Right atrium auricular region (tissue), 2 donors: ENCODE measurements at regions not wholly inside any gene's neighbourhood (a gene's known extent, or its start where the extent isn't known, plus 50 kb on each side); places are given as distances from the start of the nearest gene placed in this dataset.

Experiments used
- DNase-seq: peaks from one replicate; pipeline ENCODE4 v3.0.0-alpha.2; 2019; ENCODE audit warnings: low spot score
- H3K27ac ChIP-seq, 2 donors: fragments of 200-600 bp; sonication (generic); 1 replicate in 1 of 2; 2 replicates in 1 of 2; pipeline ENCODE4 v1.5.1; 2016 to 2019
- H3K27me3 ChIP-seq, 2 donors: fragments of 200-600 bp; sonication (generic); one replicate each; pipeline versions ENCODE4 v1.5.1 to v1.6.0; 2017 to 2019
- H3K36me3 ChIP-seq: fragments of 200-600 bp; sonication (generic); one replicate; pipeline ENCODE4 v1.5.1; 2016
- H3K4me1 ChIP-seq, 2 donors: fragments of 200-600 bp; sonication (generic); one replicate each; pipeline versions ENCODE4 v1.5.1 to v1.6.0; 2017 to 2019
- H3K4me3 ChIP-seq, 2 donors: fragments of 200-600 bp; sonication (generic); 1 replicate in 1 of 2; 2 replicates in 1 of 2; pipeline ENCODE4 v1.5.1; 2017 to 2019; ENCODE audit warnings: mild to moderate bottlenecking in 1 of 2, moderate library complexity in 1 of 2
- H3K9me3 ChIP-seq, 2 donors: fragments of 200-600 bp; sonication (generic); one replicate each; pipeline ENCODE4 v1.5.1; 2019
- TF ChIP-seq, protein P1 (sequence below), 2 donors: fragments of 200-600 bp; sonication (generic); IDR thresholded peaks; one replicate each; pipeline ENCODE4 v1.5.1; 2019; ENCODE audit warnings: antibody characterized with exemption in 2 of 2

DNA sequence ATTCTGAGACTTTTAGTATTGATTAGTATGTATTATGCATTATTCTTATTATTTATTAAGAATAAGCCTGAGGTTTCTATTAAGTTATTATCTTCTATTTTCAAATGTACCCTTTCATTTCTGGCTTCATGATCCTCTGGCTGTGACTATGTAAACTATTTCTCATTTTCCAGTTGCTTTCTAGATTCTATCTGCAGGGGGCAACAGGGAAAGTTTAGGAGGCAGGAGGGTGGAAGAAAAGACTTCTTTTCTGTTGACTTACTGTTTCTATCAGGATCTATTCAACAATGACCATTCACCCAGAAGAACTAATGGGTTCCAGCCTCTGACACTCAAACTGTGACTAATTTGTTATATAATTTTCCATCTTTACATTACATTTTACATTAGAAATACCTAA is 653.4 kb upstream of the FSHR start:
- no peaks in the 10 kb centered on the region for H3K4me1 ChIP-seq

DNA sequence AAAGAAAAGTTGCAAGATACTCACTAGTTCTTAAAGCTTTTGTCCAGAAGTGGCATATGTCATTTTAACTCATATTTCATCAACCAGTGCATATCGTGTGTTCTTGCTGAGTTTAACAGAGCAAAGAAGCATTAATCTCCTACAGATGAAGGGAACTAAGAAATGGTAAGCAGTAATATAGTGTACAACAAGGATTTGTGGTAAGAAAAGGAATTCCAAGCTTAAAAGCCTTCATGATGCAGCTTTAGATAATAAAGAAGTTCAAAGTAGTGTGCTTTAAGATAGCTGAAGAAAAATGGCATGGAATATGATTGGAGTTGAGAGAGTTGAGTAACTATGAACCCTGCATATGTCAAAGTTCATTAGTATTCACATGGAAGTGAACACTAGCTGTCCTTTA is 649.8 kb upstream of the FSHR start:
- Histone ChIP-seq H3K4me1 (no peaks in the 10 kb centered on the region), H3K27ac (no peak overlapping the region), H3K36me3 (no peaks in the 10 kb centered on the region), H3K4me3 (no peak overlapping the region), H3K9me3 (no peaks in the 10 kb centered on the region), H3K27me3 (no peaks in the 10 kb centered on the region)
- DNase-seq, result no peak
- TF ChIP-seq, protein P1, sequence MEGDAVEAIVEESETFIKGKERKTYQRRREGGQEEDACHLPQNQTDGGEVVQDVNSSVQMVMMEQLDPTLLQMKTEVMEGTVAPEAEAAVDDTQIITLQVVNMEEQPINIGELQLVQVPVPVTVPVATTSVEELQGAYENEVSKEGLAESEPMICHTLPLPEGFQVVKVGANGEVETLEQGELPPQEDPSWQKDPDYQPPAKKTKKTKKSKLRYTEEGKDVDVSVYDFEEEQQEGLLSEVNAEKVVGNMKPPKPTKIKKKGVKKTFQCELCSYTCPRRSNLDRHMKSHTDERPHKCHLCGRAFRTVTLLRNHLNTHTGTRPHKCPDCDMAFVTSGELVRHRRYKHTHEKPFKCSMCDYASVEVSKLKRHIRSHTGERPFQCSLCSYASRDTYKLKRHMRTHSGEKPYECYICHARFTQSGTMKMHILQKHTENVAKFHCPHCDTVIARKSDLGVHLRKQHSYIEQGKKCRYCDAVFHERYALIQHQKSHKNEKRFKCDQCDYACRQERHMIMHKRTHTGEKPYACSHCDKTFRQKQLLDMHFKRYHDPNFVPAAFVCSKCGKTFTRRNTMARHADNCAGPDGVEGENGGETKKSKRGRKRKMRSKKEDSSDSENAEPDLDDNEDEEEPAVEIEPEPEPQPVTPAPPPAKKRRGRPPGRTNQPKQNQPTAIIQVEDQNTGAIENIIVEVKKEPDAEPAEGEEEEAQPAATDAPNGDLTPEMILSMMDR (IDR thresholded peaks at IDR 0.05), result no peak

More for the DNA sequence above, 653.4 kb upstream of the FSHR start:
- TF ChIP-seq, protein P1 (IDR thresholded peaks at IDR 0.05), result no peak
- H3K27me3 ChIP-seq, result no peaks in the 10 kb centered on the region
- no peak for DNase-seq
- no peaks in the 10 kb centered on the region for H3K36me3 ChIP-seq
- no peak overlapping the region for H3K27ac ChIP-seq
- H3K4me3 ChIP-seq, result no peak overlapping the region
- no peaks in the 10 kb centered on the region for H3K9me3 ChIP-seq

DNA sequence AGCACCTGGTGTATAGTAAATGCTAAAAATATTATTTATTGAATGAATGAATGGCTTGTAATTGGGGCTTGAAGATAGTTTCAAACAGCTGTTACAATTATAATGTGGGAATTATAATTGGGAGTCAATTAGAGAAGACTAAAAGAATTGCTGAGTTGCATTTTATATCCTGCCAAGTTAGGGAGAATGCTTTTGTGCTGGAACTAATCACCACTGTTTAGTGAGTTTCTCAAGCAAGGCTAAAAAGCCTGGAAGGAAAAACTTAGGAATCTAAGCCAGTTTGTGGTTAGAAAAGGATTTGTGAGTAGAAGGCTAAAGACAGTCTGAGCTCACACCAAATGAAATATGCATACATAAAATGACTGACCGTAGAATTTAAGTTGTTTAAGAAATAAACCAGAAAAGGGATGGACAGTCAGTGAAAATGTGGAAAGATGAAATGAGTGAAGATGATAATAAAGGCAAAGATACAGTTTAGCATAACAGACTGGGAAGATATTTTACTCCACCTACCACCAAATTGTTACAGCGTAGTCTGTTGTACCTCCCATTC is 647.7 kb upstream of the FSHR start:
- TF ChIP-seq, protein P1 (IDR thresholded peaks at IDR 0.05), result no peak
- H3K4me3 ChIP-seq, result no peak overlapping the region

DNA sequence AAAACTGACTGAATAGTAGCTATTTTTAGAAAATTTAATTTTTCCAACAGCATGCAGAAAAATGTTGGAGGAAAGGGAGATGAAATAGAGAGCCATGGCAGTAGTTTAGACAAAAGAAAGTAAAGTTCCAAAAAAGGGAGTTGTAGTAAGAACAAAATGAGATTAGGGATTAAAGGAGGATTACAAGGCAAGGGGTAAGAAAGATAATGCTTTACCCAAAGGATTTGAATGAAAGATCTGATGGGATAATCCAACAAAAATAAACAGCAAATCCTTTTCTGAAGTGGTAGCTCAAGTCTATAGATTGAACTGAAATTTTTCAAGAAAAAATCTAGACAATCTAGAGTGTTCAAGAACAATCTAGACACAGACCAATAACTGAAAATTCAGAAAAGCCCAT is 644.3 kb upstream of the FSHR start:
- no peaks in the 10 kb centered on the region for H3K4me1 ChIP-seq
- TF ChIP-seq, protein P1 (IDR thresholded peaks at IDR 0.05), result no peak
- H3K27ac ChIP-seq, result no peak overlapping the region
- H3K9me3 ChIP-seq, result no peaks in the 10 kb centered on the region
- H3K27me3 ChIP-seq, result no peaks in the 10 kb centered on the region
- no peak overlapping the region for H3K4me3 ChIP-seq
- DNase-seq, result no peak
- no peaks in the 10 kb centered on the region for H3K36me3 ChIP-seq

More for the DNA sequence above, 647.7 kb upstream of the FSHR start:
- no peak for DNase-seq
- no peaks in the 10 kb centered on the region for H3K9me3 ChIP-seq
- no peak overlapping the region for H3K27ac ChIP-seq
- no peaks in the 10 kb centered on the region for H3K4me1 ChIP-seq
- no peaks in the 10 kb centered on the region for H3K36me3 ChIP-seq
- no peaks in the 10 kb centered on the region for H3K27me3 ChIP-seq

GRCh38 chr2:49796266-49796665 is 642.0 kb upstream of the FSHR start:
- DNase-seq, result no peak
- H3K9me3 ChIP-seq, result no peaks in the 10 kb centered on the region
- H3K36me3 ChIP-seq, result no peaks in the 10 kb centered on the region
- H3K27ac ChIP-seq, result no peak overlapping the region
- H3K4me1 ChIP-seq, result no peaks in the 10 kb centered on the region
- TF ChIP-seq, protein P1 (IDR thresholded peaks at IDR 0.05), result no peak
- no peaks in the 10 kb centered on the region for H3K27me3 ChIP-seq
- no peak overlapping the region for H3K4me3 ChIP-seq

DNA sequence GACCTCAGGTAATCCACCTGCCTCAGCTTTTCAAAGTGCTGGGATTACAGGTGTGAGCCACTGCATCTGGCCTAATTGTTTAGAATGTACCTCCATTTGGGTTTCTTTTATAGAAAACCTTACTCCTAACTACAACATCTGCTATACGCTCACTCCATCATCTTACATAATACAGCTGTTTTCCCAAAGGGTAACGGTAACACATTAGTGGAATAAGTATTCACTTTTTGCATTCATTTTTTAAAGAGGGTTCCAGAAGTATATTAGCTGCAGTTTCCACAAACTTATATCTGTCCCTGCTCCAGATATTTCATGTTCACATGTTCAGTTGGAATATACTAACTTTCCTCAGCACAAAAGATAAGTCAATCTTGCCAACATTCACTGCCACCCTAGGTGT is 640.1 kb upstream of the FSHR start:
- no peaks in the 10 kb centered on the region for H3K4me1 ChIP-seq
- no peaks in the 10 kb centered on the region for H3K27me3 ChIP-seq
- H3K36me3 ChIP-seq, result no peaks in the 10 kb centered on the region
- no peak for DNase-seq
- H3K27ac ChIP-seq, result no peak overlapping the region
- no peak overlapping the region for H3K4me3 ChIP-seq
- H3K9me3 ChIP-seq, result no peaks in the 10 kb centered on the region
- TF ChIP-seq, protein P1 (IDR thresholded peaks at IDR 0.05), result no peak
